GM12875 (cell line): ENCODE measurements at regions not wholly inside any gene's neighbourhood (a gene's known extent, or its start where the extent isn't known, plus 50 kb on each side); places are given as distances from the start of the nearest gene placed in this dataset.
"Not testable (repeated sequence)": the region's sequence is repeated elsewhere in the genome, so short reads cannot be mapped to it uniquely, and the experiment has no call there.

Experiments used
- H3K4me3 ChIP-seq: one replicate; pipeline ENCODE4 v1.5.1; 2011; ENCODE audit warnings: low read depth, low read length, control low read depth
- CTCF ChIP-seq: IDR thresholded peaks from 2 replicates; pipeline ENCODE4 v1.5.1; 2011; ENCODE audit warnings: low read depth, mild to moderate bottlenecking, control low read depth, inconsistent platforms, low read length, moderate library complexity, borderline replicate concordance; ENCODE audit not compliant: insufficient read depth

GRCh38 chr13:27354379-27354778 is 70.0 kb upstream of the GTF3A start:
- TF ChIP-seq CTCF = no peak

DNA sequence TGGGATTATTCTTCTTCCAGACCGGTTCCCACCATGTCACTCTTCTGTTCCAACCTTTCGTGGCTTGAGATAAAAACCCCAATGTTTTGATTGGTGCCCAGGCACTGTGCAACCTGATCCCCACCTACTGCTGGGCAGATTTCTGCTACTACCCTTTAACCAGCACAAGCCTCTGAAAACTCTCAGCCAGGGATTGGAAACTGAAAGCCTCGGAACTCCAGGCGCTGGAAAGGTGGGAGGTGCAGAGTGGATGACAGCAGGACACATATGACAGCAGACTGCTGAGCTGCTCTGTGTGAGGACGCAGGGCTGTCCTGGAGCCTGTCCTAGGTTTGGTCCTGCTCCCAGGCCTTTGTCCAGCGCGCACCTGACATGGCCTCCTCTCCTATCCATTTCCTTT is 68.5 kb upstream of the GTF3A start:
- no peak for TF ChIP-seq CTCF
- no peak overlapping the region for H3K4me3 ChIP-seq

More at GRCh38 chr13:27354379-27354778, 70.0 kb upstream of the GTF3A start:
- H3K4me3 ChIP-seq = no peak overlapping the region

DNA sequence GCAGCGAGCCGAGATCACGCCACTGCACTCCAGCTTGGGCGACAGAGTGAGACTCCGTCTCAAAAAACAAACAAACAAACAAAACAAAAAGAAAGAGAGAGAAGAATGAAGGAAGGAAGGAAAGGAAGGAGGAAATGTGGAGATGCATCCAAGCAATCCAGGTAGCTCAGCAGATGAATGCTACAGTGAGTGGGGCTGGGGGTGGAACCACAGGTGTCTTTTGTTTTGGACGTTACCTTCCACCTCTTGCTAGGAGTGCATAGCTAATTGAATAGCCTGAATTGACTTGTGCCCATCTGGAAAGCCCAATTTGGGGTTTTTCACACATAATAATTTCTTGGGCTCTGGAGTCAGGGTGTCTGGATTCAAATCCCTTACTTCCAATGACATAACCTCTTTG is 66.0 kb upstream of the GTF3A start:
- no peak overlapping the region for H3K4me3 ChIP-seq
- no peak for TF ChIP-seq CTCF

- peak; percentile 70 for TF ChIP-seq CTCF
- no peak overlapping the region for H3K4me3 ChIP-seq
These were observed 65.1 kb upstream of the GTF3A start for GRCh38 chr13:27359199-27359821.

DNA sequence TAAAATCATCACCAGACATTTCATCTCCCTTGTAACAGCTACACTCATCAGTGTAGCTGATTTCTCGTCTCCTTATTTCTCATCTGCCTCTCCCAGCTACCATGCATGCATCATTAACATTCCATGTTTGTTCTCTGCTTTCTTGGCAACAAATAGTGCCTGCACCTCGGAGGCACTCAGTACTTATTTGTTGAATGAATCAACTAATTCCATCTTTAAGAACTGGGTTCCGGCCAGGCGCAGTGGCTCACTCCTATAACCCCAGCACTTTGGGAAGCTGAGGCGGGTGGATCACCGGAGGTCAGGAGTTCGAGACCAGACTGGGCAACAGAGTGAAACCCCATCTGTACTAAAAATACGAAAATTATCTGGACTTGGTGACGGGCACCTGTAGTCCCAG is 63.9 kb upstream of the GTF3A start:
- TF ChIP-seq CTCF = no peak
- H3K4me3 ChIP-seq = no peak overlapping the region

DNA sequence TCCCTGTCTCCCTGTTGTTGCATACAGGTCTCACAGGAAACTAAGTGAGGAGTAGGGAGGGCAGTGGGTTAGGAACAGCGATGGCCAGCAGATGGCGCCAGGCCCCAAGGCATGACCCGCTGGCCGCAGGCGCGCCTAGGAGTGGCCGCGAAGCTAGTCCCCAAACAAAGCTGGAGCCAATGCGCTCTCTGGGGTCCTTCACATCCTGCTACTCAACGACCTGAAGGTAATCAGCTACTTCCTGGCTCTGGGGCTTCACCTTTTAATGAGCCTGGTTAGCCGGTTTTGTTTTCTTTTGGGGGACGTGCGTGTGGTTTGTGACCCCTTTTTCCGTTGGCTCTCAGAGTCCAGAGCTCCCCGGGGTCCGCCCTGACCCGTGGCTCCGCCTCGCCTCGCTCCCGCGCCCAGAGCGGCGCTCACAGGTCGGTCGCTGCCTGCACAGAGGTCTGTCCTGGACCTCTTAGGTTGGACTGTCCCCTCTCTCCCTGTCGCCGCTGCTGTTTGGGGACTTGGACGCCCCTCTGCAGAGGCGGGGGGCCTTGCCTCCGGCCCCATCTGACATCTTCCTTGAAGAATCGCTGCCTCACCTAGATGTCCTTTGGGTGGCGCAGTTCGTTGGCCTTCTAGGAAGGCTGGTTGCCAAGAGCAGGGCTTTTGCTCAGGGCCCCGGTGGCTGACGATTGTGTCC is 62.2 kb upstream of the GTF3A start:
- TF ChIP-seq CTCF = peak; percentile 95
- peak overlapping the region; percentile 3 for H3K4me3 ChIP-seq

DNA sequence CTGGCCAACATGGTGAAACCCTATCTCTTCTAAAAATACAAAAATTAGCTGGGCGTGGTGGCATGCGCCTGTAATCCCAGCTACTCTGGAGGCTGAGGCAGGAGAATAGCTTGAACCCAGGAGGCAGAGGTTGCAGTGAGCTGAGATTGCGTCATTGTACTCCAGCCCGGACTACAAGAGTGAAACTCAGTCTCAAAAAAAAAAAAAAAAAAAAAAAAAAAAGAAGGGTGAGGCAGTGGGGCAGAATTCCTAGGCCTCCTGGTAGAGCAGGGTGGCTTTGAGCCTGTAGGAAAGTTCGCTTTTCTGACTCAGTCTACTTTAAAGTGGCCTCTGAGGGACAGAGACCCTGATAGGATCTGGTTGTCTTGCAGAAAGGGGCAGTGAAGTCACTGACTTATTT is 60.8 kb upstream of the GTF3A start:
- H3K4me3 ChIP-seq = not testable (repeated sequence)

GRCh38 chr13:27367570-27367969 is 56.8 kb upstream of the GTF3A start:
- H3K4me3 ChIP-seq = no peak overlapping the region
- no peak for TF ChIP-seq CTCF
